ENCODE measurements at regions not wholly inside any gene's neighbourhood (a gene's known extent, or its start where the extent isn't known, plus 50 kb on each side); places are given as distances from the start of the nearest gene placed in this dataset.

GRCh38 chr12:107148107-107148506 lies 54.8 kb upstream of the CRY1 start:
- TF ChIP-seq TSHZ2 (CRISPR knock-in tag; IDR thresholded peaks at IDR 0.05) (no peak), TOX (CRISPR knock-in tag; IDR thresholded peaks at IDR 0.05; ENCODE audit: borderline replicate concordance) (no peak), ZFP3 (CRISPR knock-in tag; IDR thresholded peaks at IDR 0.05) (no peak), RARB (CRISPR knock-in tag; IDR thresholded peaks at IDR 0.05) (no peak), CSRNP3 (CRISPR knock-in tag; IDR thresholded peaks at IDR 0.05) (no peak), OSR1 (CRISPR knock-in tag; IDR thresholded peaks at IDR 0.05) (no peak), ZNF565 (CRISPR knock-in tag; conservative IDR thresholded peaks at IDR 0.05; ENCODE audit: low read depth) (no peak)
